ENCODE measurements at regions not wholly inside any gene's neighbourhood (a gene's known extent, or its start where the extent isn't known, plus 50 kb on each side); places are given as distances from the start of the nearest gene placed in this dataset.

- TF ChIP-seq REST (IDR thresholded peaks at IDR 0.05) (no peak), FOXA1 (IDR thresholded peaks at IDR 0.05) (no peak), JUND (IDR thresholded peaks at IDR 0.05) (no peak), HNF4G (IDR thresholded peaks at IDR 0.05) (no peak), RAD21 (IDR thresholded peaks at IDR 0.05) (no peak), TAF1 (conservative IDR thresholded peaks at IDR 0.05) (no peak), HNF4A (conservative IDR thresholded peaks at IDR 0.05) (no peak), RXRA (IDR thresholded peaks at IDR 0.05) (no peak)
- Histone ChIP-seq H3K9ac (ENCODE audit: low read depth in 1 of 2, low read length in 2 of 2) (no peak overlapping the region), H3K36me3 (ENCODE audit: control insufficient read depth in 4 of 4, insufficient read depth in 3 of 4, low read depth in 1 of 4, low read length in 3 of 4) (no peaks in the 10 kb centered on the region), H3K4me1 (ENCODE audit: control insufficient read depth in 4 of 4, insufficient read depth in 4 of 4, low read length in 3 of 4) (no peaks in the 10 kb centered on the region), H3K27ac (ENCODE audit: low read depth in 1 of 2, low read length in 2 of 2) (no peak overlapping the region), H3K9me3 (ENCODE audit: control insufficient read depth in 4 of 4, low read length in 3 of 4) (no peaks in the 10 kb centered on the region), H3K4me3 (ENCODE audit: low read depth in 1 of 3, low read length in 3 of 3) (no peak overlapping the region), H3K27me3 (ENCODE audit: control insufficient read depth in 4 of 4, insufficient read depth in 4 of 4, low read length in 3 of 4) (no peaks in the 10 kb centered on the region)
- WGBS = 76% methylated on average over 6 of the region's 6 CpGs
- DNase-seq (ENCODE audit: low spot score) = no peak
Measured at GRCh38 chr2:207225773-207226172, 60.0 kb upstream of the KLF7 start.

GRCh38 chr2:207226243-207226642 is 60.5 kb upstream of the KLF7 start:
- DNase-seq (ENCODE audit: low spot score) = no peak
- Histone ChIP-seq H3K4me1 (ENCODE audit: control insufficient read depth in 4 of 4, insufficient read depth in 4 of 4, low read length in 3 of 4) (no peaks in the 10 kb centered on the region), H3K27ac (ENCODE audit: low read depth in 1 of 2, low read length in 2 of 2) (no peak overlapping the region)

GRCh38 chr2:207226671-207227061 is 60.9 kb upstream of the KLF7 start:
- no peak overlapping the region for H3K4me3 ChIP-seq (ENCODE audit: low read depth in 1 of 3, low read length in 3 of 3)
- H3K27me3 ChIP-seq (ENCODE audit: control insufficient read depth in 4 of 4, insufficient read depth in 4 of 4, low read length in 3 of 4) = no peaks in the 10 kb centered on the region
- H3K36me3 ChIP-seq (ENCODE audit: control insufficient read depth in 4 of 4, insufficient read depth in 3 of 4, low read depth in 1 of 4, low read length in 3 of 4) = no peaks in the 10 kb centered on the region
- 44% methylated on average over 4 of the region's 4 CpGs for WGBS
- no peaks in the 10 kb centered on the region for H3K9me3 ChIP-seq (ENCODE audit: control insufficient read depth in 4 of 4, low read length in 3 of 4)
- no peak overlapping the region for H3K9ac ChIP-seq (ENCODE audit: low read depth in 1 of 2, low read length in 2 of 2)
- no peak overlapping the region for H3K27ac ChIP-seq (ENCODE audit: low read depth in 1 of 2, low read length in 2 of 2)
- TF ChIP-seq RAD21 (IDR thresholded peaks at IDR 0.05) (no peak), YY1 (IDR thresholded peaks at IDR 0.05) (no peak), FOXA1 (IDR thresholded peaks at IDR 0.05) (no peak), HNF4G (IDR thresholded peaks at IDR 0.05) (no peak), JUND (IDR thresholded peaks at IDR 0.05) (no peak), SP1 (IDR thresholded peaks at IDR 0.05) (no peak), HNF4A (conservative IDR thresholded peaks at IDR 0.05) (no peak), NR2F2 (IDR thresholded peaks at IDR 0.05) (no peak), RXRA (IDR thresholded peaks at IDR 0.05) (no peak), TAF1 (conservative IDR thresholded peaks at IDR 0.05) (no peak), CTCF (IDR thresholded peaks at IDR 0.05; ENCODE audit: low read depth, low read length, missing input control) (no peak)
- TF ChIP-seq, protein P1, sequence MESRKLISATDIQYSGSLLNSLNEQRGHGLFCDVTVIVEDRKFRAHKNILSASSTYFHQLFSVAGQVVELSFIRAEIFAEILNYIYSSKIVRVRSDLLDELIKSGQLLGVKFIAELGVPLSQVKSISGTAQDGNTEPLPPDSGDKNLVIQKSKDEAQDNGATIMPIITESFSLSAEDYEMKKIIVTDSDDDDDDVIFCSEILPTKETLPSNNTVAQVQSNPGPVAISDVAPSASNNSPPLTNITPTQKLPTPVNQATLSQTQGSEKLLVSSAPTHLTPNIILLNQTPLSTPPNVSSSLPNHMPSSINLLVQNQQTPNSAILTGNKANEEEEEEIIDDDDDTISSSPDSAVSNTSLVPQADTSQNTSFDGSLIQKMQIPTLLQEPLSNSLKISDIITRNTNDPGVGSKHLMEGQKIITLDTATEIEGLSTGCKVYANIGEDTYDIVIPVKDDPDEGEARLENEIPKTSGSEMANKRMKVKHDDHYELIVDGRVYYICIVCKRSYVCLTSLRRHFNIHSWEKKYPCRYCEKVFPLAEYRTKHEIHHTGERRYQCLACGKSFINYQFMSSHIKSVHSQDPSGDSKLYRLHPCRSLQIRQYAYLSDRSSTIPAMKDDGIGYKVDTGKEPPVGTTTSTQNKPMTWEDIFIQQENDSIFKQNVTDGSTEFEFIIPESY (IDR thresholded peaks at IDR 0.05) = no peak
- TF ChIP-seq, protein P2, sequence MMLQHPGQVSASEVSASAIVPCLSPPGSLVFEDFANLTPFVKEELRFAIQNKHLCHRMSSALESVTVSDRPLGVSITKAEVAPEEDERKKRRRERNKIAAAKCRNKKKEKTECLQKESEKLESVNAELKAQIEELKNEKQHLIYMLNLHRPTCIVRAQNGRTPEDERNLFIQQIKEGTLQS (IDR thresholded peaks at IDR 0.05) = no peak
- H3K4me1 ChIP-seq (ENCODE audit: control insufficient read depth in 4 of 4, insufficient read depth in 4 of 4, low read length in 3 of 4) = no peaks in the 10 kb centered on the region
- no peak for DNase-seq (ENCODE audit: low spot score)

More at GRCh38 chr2:207226243-207226642, 60.5 kb upstream of the KLF7 start:
- H3K36me3 ChIP-seq (ENCODE audit: control insufficient read depth in 4 of 4, insufficient read depth in 3 of 4, low read depth in 1 of 4, low read length in 3 of 4) = no peaks in the 10 kb centered on the region
- H3K9ac ChIP-seq (ENCODE audit: low read depth in 1 of 2, low read length in 2 of 2) = no peak overlapping the region
- H3K9me3 ChIP-seq (ENCODE audit: control insufficient read depth in 4 of 4, low read length in 3 of 4) = no peaks in the 10 kb centered on the region
- TF ChIP-seq RAD21 (IDR thresholded peaks at IDR 0.05) (peak in 1 of 2 donors; percentile 4), HNF4G (IDR thresholded peaks at IDR 0.05) (no peak)
- no peak overlapping the region for H3K4me3 ChIP-seq (ENCODE audit: low read depth in 1 of 3, low read length in 3 of 3)
- H3K27me3 ChIP-seq (ENCODE audit: control insufficient read depth in 4 of 4, insufficient read depth in 4 of 4, low read length in 3 of 4) = no peaks in the 10 kb centered on the region

Data from liver (tissue), 8 donors.